ENCODE measurements at regions not wholly inside any gene's neighbourhood (a gene's known extent, or its start where the extent isn't known, plus 50 kb on each side); places are given as distances from the start of the nearest gene placed in this dataset.
"Not testable (repeated sequence)": the region's sequence is repeated elsewhere in the genome, so short reads cannot be mapped to it uniquely, and the experiment has no call there.

GRCh38 chr5:85614489-85614888 lies 1003.3 kb upstream of the COX7C start:
- TF ChIP-seq CTCF (IDR thresholded peaks at IDR 0.05) = no peak
- Histone ChIP-seq H3K4me3 (no peak overlapping the region), H3K27me3 (replicated peaks; ENCODE audit: insufficient read depth) (no peaks in the 10 kb centered on the region), H3K9me3 (no peaks in the 10 kb centered on the region), H3K36me3 (no peaks in the 10 kb centered on the region), H3K27ac (no peak overlapping the region), H3K4me1 (ENCODE audit: control insufficient read depth in 1 of 2, low read depth in 2 of 2) (no peaks in the 10 kb centered on the region)
- no peak for ATAC-seq (ENCODE audit: insufficient number of reproducible peaks, low FRiP score, low read depth)
- DNase-seq (ENCODE audit: low spot score) = no peak

- no peaks in the 10 kb centered on the region for H3K9me3 ChIP-seq
- DNase-seq (ENCODE audit: low spot score) = no peak
- no peak for ATAC-seq (ENCODE audit: insufficient number of reproducible peaks, low FRiP score, low read depth)
- H3K4me1 ChIP-seq (ENCODE audit: control insufficient read depth in 1 of 2, low read depth in 2 of 2) = no peaks in the 10 kb centered on the region
- H3K36me3 ChIP-seq = no peaks in the 10 kb centered on the region
- no peak for TF ChIP-seq CTCF (IDR thresholded peaks at IDR 0.05)
- no peaks in the 10 kb centered on the region for H3K27me3 ChIP-seq (replicated peaks; ENCODE audit: insufficient read depth)
- no peak overlapping the region for H3K4me3 ChIP-seq
- H3K27ac ChIP-seq = no peak overlapping the region
Observed at GRCh38 chr5:85621668-85622067, 996.1 kb upstream of the COX7C start.

- Histone ChIP-seq H3K27me3 (replicated peaks; ENCODE audit: insufficient read depth) (no peaks in the 10 kb centered on the region), H3K9me3 (no peaks in the 10 kb centered on the region), H3K36me3 (no peaks in the 10 kb centered on the region), H3K4me3 (no peak overlapping the region), H3K27ac (no peak overlapping the region), H3K4me1 (ENCODE audit: control insufficient read depth in 1 of 2, low read depth in 2 of 2) (no peaks in the 10 kb centered on the region)
- DNase-seq (ENCODE audit: low spot score) (no peak), ATAC-seq (ENCODE audit: insufficient number of reproducible peaks, low FRiP score, low read depth) (no peak)
- TF ChIP-seq CTCF (IDR thresholded peaks at IDR 0.05) = no peak
Observed at GRCh38 chr5:85628153-85628552, 989.6 kb upstream of the COX7C start.

- H3K27ac ChIP-seq; H3K4me1 ChIP-seq (ENCODE audit: control insufficient read depth in 1 of 2, low read depth in 2 of 2); DNase-seq (ENCODE audit: low spot score); H3K27me3 ChIP-seq (replicated peaks; ENCODE audit: insufficient read depth); H3K4me3 ChIP-seq; H3K36me3 ChIP-seq; ATAC-seq (ENCODE audit: insufficient number of reproducible peaks, low FRiP score, low read depth); H3K9me3 ChIP-seq: not testable (repeated sequence)
Observed at GRCh38 chr5:85638495-85639125, 979.1 kb upstream of the COX7C start.

- H3K9me3 ChIP-seq = no peaks in the 10 kb centered on the region
- DNase-seq (ENCODE audit: low spot score) = no peak
- TF ChIP-seq CTCF (IDR thresholded peaks at IDR 0.05) = no peak
- no peak overlapping the region for H3K4me3 ChIP-seq
- H3K27ac ChIP-seq = no peak overlapping the region
- no peak for ATAC-seq (ENCODE audit: insufficient number of reproducible peaks, low FRiP score, low read depth)
- H3K4me1 ChIP-seq (ENCODE audit: control insufficient read depth in 1 of 2, low read depth in 2 of 2) = no peaks in the 10 kb centered on the region
- no peaks in the 10 kb centered on the region for H3K27me3 ChIP-seq (replicated peaks; ENCODE audit: insufficient read depth)
- H3K36me3 ChIP-seq = no peaks in the 10 kb centered on the region
Observed at GRCh38 chr5:85646036-85646435, 971.7 kb upstream of the COX7C start.

- H3K27me3 ChIP-seq (replicated peaks; ENCODE audit: insufficient read depth) = no peaks in the 10 kb centered on the region
- ATAC-seq (ENCODE audit: insufficient number of reproducible peaks, low FRiP score, low read depth) = no peak
- H3K9me3 ChIP-seq = no peaks in the 10 kb centered on the region
Observed at GRCh38 chr5:85646641-85647040, 971.1 kb upstream of the COX7C start.

More at GRCh38 chr5:85646641-85647040, 971.1 kb upstream of the COX7C start:
- no peak overlapping the region for H3K4me3 ChIP-seq
- H3K36me3 ChIP-seq = no peaks in the 10 kb centered on the region
- H3K27ac ChIP-seq = no peak overlapping the region
- no peaks in the 10 kb centered on the region for H3K4me1 ChIP-seq (ENCODE audit: control insufficient read depth in 1 of 2, low read depth in 2 of 2)
- TF ChIP-seq CTCF (IDR thresholded peaks at IDR 0.05) = no peak
- DNase-seq (ENCODE audit: low spot score) = no peak
